Activated CD8-positive, alpha-beta memory T cell treated with anti-CD3 and anti-CD28 coated beads, Interleukin-2, amount 50 U/mL, for 24 hours (primary cell): ENCODE measurements at regions not wholly inside any gene's neighbourhood (a gene's known extent, or its start where the extent isn't known, plus 50 kb on each side); places are given as distances from the start of the nearest gene placed in this dataset.
"Not testable (repeated sequence)": the region's sequence is repeated elsewhere in the genome, so short reads cannot be mapped to it uniquely, and the experiment has no call there.

ENCODE experiments used
- DNase-seq: peaks from one replicate; pipeline ENCODE4 v3.0.0-alpha.2; 2020; ENCODE audit errors: extremely low read depth

DNA sequence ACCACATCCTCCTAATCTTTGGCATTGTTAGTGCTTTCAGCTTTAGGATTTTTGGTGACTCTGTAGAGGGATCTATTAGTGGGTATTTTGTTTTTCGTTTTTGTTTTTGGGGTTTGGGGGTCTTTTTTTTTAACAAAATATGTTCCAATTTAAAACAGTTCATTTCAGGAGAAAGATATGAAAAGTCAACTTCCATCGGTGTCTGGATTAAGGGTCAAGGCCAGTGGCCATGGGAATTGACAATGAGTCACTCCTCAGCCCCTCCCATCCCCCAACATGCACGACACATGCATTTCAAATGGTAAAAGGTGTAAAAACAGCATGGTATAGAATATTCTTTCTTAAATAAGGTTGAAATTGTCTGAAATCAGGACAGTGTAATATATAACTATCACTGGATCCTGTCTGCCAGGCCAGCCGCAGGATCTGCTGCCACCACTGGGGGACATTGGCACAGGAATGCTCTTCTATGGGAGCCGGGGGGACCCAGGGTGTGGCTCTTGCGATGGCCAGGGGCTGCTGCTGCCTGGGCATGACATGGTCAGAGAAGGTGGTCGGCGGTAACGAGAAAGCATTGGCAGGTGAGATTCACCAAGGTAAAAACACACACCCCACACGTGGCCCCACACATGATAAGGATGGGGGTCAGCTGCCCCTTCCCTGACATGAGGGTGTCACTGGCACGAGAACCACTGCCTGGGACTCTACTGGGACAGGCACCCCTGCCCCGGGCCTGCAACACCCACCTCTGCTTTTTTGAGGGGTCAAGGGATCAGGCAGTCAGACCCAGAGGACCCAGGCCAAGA lies 126.2 kb upstream of the KCTD7 start:
- no peak for DNase-seq

DNA sequence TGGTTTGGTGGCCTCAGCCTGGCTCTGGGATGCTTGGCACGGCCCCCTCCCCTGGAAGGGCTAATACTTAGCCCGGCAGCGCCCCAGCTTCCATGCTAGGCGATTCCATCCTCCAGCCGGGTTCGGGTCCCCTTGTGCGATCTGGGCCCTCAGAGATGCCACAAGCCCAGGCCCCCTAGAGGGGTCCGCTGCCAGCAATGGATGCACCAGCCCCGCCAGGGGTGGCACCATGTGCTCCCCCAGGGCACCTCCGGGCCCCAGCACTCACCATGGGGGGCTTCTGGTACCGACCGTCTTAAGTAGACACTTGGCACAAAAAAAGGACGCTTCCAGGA lies 125.7 kb upstream of the KCTD7 start:
- DNase-seq = no peak

DNA sequence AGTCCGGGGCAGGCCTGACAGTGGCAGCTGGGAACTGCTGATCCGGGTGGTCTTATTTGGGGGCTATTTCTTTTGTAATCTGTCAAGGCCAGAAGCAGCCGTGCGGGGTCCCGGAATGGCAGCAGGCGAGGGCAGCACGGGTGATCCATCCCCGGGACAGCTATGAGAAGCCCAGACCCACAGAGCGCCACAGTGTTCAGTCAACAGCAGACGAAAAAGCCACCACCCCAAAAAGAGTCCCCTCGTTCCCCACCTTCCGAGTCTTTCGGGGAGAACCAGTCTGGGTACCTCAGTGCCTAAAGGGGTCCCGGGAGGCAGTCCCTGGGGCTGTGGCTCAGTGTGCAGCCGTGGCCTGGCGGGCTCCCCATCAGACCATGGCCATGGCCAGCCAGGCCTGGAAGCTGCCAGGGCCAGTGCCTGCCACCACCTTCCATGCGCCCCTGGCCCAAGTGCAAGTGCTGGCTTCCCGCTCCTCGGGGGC lies 125.1 kb upstream of the KCTD7 start:
- no peak for DNase-seq

DNA sequence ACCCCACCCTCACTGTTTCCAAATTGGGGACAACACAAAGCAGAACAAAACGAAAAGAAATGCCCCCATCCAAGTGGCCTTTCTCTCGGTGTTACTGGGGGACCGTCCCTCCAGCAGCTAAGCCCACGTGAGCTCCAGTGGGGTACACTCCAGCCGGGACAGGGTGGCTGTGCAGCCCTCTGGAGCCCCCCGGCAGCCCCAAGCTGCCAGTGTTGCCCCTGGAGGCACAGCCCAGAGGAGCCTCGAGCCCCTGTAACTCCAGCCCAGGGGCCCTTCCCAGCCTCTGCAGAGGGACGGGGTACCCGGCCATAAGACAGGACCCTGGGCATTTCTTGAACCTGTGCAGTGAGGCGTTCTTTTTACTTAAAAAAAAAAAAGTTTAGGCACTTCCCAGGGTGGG lies 124.5 kb upstream of the KCTD7 start:
- no peak for DNase-seq

DNA sequence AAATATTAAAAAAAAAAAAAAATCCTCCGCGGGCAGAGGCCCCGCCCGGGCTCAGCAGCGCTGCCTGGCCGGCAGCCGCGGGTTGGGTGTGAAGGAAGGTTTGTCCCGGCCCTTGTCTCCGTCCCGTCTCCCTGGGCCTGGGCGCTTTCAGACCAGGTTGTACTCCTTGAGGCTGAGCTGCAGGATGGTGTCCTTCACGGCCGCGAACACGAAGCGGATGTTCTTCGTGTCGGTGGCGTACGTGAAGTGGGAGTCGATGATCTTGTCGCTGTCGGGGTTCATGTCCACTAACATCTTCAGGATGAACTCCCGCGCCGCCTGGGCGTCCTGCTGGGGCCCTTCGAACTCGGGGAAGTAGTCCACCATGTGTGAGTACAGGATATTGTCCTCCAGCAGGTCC lies 123.7 kb upstream of the KCTD7 start:
- no peak for DNase-seq

DNA sequence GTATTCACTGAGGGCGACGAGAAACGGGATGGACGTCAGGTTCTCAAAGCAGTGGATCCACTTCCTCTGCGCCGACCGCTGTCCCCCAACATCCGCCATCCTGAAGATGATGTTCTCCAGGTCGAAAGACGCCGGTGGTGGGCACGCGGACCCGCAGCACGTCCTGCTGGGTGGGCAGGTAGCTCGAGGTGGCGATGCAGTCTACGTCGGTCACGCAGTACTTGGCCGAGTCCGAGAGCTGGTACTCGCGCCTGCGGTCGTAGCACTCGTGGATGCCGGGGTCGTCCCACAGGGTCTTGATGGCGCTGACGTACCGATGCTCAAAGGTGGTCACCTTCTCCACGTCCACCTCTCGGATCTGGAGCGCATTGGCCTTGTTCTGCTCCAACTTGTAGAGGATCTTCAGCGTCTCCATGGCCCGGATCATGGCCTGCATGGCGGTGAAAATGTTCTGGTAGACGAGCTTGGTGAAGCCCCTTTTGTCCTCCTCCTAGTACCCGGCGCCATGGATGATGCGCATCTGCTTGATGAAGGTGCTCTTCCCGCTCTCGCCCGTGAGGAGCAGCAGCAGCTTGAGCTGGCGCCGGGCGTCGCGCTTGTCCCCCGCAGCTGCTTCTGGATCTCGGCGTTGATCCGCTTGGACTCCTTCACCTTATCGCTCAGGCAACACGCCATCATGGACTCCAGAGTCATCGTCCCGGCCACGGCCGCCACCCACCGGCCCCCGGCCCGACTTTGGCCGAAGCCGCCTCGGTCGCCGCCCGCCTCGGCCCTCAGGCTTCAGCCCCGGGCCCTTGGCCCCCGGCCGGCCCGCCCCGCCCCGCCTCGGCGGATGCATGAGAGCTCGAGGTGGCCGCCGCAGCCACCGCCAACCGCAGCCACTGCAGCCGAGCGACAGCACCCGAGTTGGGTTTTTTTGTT lies 122.9 kb upstream of the KCTD7 start:
- DNase-seq = no peak

DNA sequence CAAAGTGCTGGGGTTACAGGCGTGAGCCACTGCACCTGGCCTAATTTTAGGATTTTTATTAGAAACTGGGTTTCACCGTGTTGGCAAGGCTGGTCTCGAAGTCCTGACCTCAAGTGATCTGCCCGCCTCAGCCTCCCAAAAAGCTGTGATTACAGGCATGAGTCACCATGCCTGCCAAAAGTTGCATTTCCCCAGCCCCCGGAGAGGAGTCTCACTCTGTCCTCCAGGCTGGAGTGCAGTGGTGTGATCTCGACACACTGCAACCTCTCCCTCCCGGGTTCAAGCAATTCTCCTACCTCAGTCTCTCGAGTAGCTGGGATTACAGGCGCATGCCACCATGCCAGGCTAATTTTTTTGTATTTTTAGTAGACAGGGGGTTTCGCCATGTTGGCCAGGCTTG lies 122.0 kb upstream of the KCTD7 start:
- DNase-seq = not testable (repeated sequence)

DNA sequence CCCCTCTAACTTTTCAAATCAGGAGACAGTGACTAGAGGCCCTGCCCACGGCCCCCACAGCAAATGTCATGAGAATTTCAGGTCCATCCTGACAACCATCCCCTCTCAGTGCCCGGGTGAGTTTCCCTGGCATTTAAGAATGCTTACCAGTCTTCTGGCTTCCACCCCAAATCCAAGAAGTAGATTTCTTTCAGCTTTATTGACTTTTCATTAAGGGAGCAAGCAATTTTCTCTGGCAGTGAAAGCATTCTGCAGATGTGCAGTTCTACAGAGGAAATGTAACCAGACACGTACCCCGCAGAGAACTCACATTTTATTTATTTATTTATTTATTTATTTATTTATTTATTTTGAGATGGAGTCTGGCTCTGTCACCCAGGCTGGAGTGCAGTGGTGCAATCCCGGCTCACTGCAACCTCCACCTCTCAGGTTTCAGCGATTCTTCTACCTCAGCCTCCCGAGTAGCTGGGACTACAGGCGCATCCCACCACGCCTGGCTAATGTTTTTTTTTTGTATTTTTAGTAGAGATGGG lies 120.9 kb upstream of the KCTD7 start:
- DNase-seq = no peak

DNA sequence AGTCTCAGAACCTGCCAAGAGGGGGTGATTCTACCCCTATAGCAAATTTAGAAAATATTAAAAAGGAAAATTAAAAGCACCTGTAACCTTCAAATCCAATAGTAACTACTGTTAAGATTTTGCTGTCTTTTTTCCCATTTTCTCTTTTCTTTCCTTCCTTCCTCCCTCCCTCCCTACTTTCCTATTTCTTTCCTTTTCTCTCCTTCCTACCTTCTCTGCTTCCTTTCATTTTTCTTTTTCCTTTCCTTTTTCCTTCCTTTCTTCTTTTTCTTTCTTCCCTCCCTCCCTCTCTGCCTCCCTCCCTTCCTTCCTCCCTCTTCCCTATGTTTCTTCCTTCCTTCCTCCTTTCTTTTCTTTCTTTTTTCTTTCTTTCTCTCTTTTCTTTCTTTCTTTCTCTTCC lies 120.2 kb upstream of the KCTD7 start:
- DNase-seq = no peak

DNA sequence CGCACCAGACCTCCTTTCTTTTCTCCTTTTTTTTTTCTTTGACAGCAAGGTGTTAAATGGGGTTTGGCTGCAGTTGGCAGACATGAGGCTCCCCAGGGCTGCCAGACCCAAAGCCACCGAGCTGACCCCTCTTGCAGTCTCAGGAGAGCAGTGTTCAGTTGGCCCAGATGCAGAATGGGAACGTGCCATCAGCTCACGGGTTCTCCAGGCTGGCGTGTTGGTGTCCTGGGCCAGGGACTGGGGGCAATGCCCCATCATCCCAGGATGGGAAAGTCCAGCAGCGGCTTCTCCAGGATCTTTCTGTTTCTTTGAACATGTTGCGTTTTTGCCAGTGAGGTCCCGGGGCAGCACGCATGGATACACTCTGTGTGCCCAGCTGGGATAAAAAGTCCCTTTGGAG lies 114.6 kb upstream of the KCTD7 start:
- no peak for DNase-seq

DNA sequence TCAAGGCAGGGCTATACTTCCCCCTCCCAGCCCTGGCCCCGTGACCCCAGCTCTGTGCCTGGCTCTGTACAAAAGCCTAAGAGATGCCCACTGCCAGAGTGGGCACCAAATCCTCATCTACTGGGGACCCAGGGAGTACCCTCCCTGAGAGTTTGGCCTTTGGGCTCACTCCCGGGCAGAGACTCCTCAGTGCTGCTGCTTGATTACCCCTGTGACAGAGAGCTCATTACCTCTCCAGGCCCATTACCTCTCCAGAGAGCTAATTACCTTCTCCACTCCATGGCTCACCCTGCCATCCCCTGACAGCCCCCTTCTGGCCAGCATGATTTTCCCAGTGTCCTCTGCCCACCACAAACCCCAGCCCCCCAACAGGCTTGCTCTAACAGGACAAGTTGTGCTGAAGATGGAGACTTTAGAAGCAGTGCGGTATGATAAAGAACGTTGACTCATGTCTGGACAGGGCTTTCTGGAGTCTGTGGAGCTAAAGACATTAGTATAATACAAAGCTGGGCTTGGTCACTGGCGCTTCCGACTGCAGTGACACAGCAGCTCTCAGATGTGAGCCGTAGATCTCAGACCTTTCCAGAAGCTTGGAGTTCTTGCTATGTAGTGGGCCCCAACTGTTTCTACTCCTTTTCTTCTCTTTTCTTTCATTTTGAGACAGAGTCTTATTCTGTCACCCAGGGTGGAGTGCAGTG lies 111.3 kb upstream of the KCTD7 start:
- no peak for DNase-seq

DNA sequence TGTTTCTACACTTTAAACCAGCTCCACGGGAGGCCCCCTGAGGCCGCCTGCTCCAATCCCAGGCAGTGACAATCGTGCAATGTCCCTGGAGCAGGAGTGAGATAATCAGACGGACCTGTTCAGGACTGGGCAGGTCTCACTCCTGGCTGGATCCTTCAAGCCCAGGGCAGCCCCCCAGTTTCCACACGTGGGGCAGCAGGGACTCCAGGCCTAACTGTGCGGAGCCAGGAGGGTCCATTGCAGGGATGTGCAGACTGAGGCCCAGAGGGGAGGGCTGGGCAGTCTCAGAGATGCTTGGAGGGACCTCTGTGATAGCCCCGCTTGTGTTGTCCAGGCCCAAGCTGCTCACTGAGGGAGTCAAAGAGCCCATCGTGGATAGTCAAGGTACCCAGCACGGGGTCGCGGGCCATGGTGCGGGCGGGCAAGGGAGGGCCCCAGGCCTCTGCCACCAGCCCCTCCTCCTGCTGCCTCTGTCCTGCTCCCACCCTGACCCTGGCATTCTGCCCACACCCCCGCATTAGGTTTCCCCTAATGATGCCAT lies 110.5 kb upstream of the KCTD7 start:
- no peak for DNase-seq

DNA sequence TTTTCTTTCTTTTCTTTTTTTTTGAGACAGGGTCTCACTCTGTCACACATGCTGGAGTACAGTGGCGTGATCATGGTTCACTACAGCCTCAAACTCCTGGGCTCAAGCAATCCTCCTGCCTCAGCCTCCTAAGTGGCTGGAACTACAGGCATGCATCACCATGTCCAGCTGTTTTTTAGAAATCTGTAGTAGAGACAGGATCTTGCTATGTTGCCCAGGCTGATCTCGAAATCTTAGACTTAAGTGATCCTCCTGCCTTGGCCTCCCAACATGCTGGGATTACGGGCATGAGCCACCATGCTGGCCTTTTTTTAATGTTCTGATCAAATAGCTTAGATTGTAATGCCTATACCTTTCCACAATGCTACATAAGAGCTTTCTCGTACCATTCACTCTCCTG lies 107.0 kb upstream of the KCTD7 start:
- DNase-seq = no peak

DNA sequence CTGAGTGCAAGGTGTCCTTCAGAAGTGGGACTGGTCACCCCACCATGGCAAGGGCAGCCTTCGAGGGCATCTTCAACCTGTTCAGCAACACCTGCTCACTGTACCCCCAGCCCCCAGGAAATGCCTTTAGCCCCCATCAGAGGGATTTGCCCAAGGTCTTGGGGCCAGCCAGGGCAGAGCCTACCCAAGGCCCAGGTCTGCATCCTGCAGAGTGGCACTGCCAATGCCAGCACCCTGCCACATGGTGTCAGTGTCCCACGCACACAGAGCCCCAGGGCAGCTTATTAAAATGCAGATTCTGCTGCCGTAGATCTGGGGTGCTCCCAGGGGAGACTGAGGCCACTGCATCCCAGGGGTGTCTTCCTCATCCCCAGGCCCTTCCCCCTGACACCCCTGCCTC lies 106.2 kb upstream of the KCTD7 start:
- no peak for DNase-seq

DNA sequence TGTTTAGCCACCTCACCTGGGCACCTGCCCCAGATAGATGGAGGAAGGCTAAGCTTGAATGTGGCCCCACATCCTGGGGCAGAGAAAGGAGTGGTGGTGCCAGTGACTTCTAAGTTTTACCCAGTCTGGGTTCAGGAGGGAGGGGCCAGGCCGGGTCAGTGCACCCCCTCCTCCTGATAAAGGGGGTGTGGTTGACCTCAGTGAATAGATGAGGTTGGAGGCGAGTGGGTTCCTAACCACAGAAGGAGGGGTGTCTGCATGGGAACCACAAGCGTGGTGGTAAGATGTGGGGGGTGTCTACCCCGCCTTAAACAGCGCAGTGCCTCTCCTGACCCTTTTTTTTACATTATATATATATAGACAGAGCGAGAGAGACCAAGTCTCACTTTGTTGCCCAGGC lies 105.3 kb upstream of the KCTD7 start:
- no peak for DNase-seq

DNA sequence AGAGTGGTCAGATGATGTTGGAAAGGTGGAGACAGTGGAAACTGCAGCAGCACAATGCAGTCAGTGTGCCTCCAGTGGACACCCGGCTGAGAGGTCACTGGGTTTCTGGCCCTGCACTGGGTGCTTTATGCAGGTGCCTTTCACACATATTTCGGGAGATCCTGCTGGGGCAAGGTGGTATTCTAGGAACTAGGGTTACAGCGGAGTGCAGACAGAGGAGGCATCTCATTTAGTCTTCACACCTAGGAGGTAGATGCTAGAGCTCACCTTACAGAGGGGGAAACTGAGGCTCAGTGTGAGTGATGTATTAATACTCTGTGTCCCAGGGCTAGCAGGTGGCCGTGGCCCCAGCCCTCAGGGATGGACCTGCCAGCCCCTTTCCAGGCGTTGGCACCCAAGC lies 103.9 kb upstream of the KCTD7 start:
- DNase-seq = no peak

DNA sequence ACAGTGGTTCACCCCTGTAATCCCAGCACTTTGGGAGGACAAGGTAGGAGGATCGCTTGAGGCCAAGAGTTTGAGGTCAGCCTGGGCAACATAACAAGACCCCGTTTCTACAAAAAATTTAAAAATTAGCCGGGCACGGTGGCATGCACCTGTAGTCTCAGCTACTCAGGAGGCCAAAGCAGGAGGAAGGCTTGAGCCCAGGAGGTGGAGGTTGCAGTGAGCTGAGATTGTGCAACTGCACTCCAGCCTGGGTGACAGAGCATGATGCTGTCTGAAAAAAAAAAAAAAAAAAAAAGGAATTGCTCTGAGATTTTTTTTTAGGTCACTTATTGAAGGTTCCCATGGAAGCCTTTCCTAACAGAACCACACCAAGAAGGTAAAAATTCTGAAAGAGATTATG lies 101.9 kb upstream of the KCTD7 start:
- not testable (repeated sequence) for DNase-seq

DNA sequence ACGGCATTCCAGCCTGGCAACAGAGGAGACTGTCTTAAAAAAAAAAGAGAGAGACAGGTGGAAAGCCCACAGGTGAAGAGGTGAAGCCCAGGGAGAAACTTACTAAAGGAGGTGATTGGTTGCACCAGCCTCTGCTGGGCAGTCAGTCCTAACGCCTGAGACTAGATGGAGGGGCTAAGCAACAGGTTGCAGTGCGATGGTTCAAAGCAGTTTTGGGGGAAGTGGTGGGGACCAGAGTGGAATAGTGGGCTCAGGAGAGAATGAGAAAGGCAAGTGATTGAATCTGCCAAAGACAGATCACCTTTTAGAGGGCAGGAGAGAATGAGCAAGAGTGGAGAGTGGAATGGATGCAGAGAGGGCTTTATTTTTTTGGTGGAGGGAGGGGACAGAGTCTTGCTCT lies 100.0 kb upstream of the KCTD7 start:
- DNase-seq = no peak

DNA sequence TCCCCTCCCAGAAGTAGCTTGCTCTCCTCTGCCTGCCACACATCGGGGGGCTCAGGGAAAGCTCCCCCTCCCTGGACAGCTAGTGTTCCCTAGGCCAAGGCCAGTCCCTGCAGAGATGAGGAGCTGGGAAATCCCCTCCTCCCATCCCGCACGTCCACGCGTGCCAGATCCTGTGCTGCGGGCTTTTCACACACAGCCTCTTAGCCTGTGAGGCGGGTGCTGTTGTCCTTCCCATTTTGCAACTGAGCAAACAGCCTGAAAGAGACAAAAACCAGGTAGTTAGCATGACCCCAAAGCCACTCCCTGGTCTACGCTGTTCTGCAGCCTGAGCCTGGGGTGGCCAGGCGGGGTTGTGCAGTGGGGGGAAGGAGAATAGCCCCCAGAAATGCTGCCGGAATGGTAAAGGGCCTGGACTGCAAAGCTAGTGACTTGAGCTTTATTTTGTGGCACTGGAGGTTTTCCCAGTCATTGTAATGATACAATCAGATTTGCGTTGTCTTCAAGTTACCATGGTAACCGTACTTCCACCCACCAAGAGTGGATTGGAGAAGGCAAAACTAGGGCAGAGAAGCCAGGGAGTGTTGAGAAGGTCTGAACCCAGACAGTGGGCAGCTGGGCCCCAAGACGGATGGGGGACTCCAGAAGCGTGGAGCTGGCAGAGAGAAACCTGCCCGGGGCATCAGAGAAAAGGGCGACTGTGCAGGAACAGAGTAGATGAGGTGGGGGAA lies 98.6 kb upstream of the KCTD7 start:
- DNase-seq = no peak

DNA sequence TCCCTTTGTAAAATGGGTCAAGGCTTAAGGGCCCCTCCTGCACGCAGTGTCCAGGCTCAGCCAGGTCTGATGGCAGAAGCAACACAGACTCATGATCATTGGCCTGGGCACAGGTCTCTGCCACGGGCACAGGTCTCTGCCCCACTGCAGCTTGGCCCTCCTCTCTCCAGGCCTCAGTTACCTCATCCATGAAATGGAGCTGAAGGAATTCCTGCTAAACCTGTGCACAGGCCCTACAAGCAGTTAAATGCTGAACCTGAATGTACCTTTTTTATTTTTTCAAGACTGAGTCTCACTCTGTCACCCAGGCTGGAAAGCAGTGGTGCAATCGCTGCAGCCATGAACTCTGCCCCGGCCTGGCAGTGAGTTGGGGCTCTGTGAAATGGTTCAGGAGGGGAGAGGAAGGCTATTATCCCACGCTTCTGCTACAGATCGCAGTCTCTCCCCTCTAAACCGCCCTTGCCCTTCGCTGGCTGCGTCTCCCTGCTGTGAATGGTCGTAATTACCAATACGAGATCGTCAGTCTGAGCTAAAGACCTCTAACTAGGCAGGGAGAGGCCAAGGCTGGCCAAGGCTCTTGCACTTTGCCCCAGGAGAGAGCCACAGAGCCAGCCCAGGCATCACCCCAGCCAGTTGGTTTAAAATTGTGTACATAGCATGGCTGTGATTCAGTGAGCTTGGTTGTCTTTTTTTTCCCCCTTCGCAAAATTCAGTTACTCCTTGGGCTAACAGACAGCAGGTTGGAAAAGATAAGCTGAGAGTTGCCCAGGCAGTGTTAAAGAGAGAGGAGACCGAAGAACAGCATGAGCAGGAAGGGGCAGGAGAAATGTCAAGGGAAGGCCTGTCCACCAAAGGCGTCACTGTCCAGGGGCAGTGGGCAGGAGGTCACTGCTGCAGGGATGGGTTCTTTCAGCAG lies 93.0 kb upstream of the KCTD7 start:
- no peak for DNase-seq
